ENCODE measurements at regions not wholly inside any gene's neighbourhood (a gene's known extent, or its start where the extent isn't known, plus 50 kb on each side); places are given as distances from the start of the nearest gene placed in this dataset.
"Not testable (repeated sequence)": the region's sequence is repeated elsewhere in the genome, so short reads cannot be mapped to it uniquely, and the experiment has no call there.

DNA sequence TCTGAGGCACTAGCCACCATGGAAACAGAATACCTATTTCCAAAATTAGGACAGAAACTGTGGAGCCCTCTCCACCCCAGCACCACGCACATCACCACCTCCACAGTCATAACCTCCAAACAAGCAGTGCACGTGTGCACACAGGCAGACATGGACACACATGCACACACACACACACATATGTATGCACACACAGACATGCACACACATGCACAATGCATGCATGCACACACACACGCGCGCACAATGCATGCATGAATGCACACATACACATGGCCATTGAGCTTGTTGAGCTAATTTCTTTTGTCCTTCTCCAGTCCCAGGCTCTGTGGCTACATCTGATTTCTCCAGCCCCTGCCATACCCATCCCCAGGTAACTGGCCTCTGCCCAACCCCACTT lies 161.6 kb upstream of the EPB41L3 start:
- H3K27me3 Mint-ChIP-seq (ENCODE audit: unreplicated experiment): no peaks in the 10 kb centered on the region
- H3K4me3 Mint-ChIP-seq (ENCODE audit: unreplicated experiment): no peak overlapping the region
- H3K36me3 Mint-ChIP-seq (ENCODE audit: low read depth, unreplicated experiment): no peaks in the 10 kb centered on the region
- H3K27ac Mint-ChIP-seq (ENCODE audit: unreplicated experiment): no peak overlapping the region
- H3K9me3 Mint-ChIP-seq (ENCODE audit: unreplicated experiment): no peaks in the 10 kb centered on the region
- no peaks in the 10 kb centered on the region for H3K4me1 Mint-ChIP-seq (ENCODE audit: unreplicated experiment)
- TF ChIP-seq CTCF (IDR thresholded peaks at IDR 0.05; ENCODE audit: unreplicated experiment): no peak
- DNase-seq (ENCODE audit: low spot score): no peak

- DNase-seq (ENCODE audit: low spot score): no peak
- Mint-ChIP-seq H3K27ac (ENCODE audit: unreplicated experiment) (no peak overlapping the region), H3K4me3 (ENCODE audit: unreplicated experiment) (no peak overlapping the region), H3K27me3 (ENCODE audit: unreplicated experiment) (no peaks in the 10 kb centered on the region), H3K9me3 (ENCODE audit: unreplicated experiment) (no peaks in the 10 kb centered on the region), H3K36me3 (ENCODE audit: low read depth, unreplicated experiment) (no peaks in the 10 kb centered on the region), H3K4me1 (ENCODE audit: unreplicated experiment) (no peaks in the 10 kb centered on the region)
- TF ChIP-seq CTCF (IDR thresholded peaks at IDR 0.05; ENCODE audit: unreplicated experiment): no peak
Observed at GRCh38 chr18:5704847-5705246, 161.1 kb upstream of the EPB41L3 start.

DNA sequence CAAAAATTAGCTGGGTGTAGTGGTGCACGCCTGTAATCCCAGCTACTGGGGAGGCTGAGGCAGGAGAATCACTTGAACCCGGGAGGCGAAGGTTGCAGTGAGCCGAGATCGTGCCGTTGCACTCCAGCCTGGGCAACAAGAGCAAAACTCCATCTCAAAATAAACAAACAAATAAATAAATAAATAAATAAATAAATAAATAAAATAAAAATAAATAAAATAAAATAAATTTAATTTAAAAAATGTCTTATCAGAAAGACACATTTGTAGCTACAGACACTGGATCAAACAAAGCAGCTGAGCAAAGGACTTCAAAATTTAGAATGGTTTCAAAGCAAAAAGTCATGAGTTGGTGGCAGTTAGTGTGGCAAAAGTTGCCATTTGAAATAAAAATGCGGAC lies 158.2 kb upstream of the EPB41L3 start:
- not testable (repeated sequence) for DNase-seq (ENCODE audit: low spot score); H3K9me3 Mint-ChIP-seq (ENCODE audit: unreplicated experiment); H3K4me1 Mint-ChIP-seq (ENCODE audit: unreplicated experiment); H3K27ac Mint-ChIP-seq (ENCODE audit: unreplicated experiment); H3K36me3 Mint-ChIP-seq (ENCODE audit: low read depth, unreplicated experiment); H3K4me3 Mint-ChIP-seq (ENCODE audit: unreplicated experiment); H3K27me3 Mint-ChIP-seq (ENCODE audit: unreplicated experiment)

DNA sequence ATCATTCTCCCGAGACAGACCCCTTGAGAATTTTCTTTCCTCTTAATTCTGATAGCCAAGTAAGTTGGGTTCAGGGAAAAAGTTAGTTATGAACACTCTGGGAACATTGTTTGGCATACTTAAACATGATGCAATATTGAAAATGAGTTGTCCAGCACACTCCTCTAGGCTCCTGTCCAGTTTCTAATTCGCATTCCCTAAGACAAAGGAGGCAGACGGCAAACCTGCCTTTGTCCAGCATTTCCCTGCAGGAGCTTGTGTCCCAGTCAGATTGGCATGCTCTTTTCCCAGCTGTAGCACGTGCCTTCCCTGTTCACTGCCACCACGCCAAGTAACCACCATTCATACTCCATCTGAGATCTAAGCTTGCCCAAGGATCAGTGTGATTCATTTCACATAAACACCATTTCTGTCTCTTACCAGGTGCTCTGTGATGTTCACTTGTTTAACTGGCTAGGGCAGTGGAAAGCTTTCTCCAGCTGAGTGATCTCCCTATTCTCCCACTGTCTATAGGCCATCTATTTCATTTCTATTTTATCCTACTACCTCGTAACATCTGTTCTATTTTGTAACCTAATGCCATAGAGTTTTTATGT lies 150.0 kb upstream of the EPB41L3 start:
- no peak for TF ChIP-seq CTCF (IDR thresholded peaks at IDR 0.05; ENCODE audit: unreplicated experiment)
- Mint-ChIP-seq H3K27me3 (ENCODE audit: unreplicated experiment) (no peaks in the 10 kb centered on the region), H3K4me1 (ENCODE audit: unreplicated experiment) (no peaks in the 10 kb centered on the region), H3K9me3 (ENCODE audit: unreplicated experiment) (no peaks in the 10 kb centered on the region), H3K36me3 (ENCODE audit: low read depth, unreplicated experiment) (no peaks in the 10 kb centered on the region), H3K4me3 (ENCODE audit: unreplicated experiment) (no peak overlapping the region), H3K27ac (ENCODE audit: unreplicated experiment) (no peak overlapping the region)
- DNase-seq (ENCODE audit: low spot score): no peak

DNA sequence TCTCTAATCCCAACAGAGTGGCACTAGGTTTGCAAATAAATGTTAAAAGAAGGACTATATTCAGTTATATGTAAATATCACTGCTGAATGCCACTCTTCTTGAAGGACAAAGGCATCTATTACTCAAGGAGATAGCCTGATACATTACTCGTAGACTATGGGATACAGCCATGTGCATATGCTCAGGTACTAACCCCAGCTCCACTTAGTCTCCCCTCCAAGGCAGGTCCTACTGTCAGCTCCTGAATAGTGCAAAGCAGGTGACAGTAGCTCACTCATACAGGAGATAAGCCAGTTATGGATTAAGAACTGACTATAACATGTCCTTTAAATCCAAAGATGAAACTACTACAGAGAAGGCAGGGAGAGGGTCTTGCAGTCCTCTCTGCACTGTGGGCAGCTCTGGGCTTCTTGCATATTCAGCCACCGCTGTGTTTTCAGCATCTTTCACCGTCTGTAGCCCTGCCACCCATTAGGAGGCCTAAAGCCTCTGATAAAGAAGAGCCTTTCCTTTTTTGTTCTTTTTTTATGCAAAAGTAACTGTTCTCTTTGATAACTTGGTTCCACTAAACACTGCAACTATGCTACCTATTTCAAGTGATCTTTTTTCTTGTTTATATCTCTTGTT lies 135.1 kb upstream of the EPB41L3 start:
- no peaks in the 10 kb centered on the region for H3K36me3 Mint-ChIP-seq (ENCODE audit: low read depth, unreplicated experiment)
- no peaks in the 10 kb centered on the region for H3K9me3 Mint-ChIP-seq (ENCODE audit: unreplicated experiment)
- DNase-seq (ENCODE audit: low spot score): no peak
- no peak for TF ChIP-seq CTCF (IDR thresholded peaks at IDR 0.05; ENCODE audit: unreplicated experiment)
- no peak overlapping the region for H3K4me3 Mint-ChIP-seq (ENCODE audit: unreplicated experiment)
- no peak overlapping the region for H3K27ac Mint-ChIP-seq (ENCODE audit: unreplicated experiment)
- no peaks in the 10 kb centered on the region for H3K4me1 Mint-ChIP-seq (ENCODE audit: unreplicated experiment)
- H3K27me3 Mint-ChIP-seq (ENCODE audit: unreplicated experiment): peaks cover 3% of the 10 kb centered on the region
